ENCODE measurements at regions not wholly inside any gene's neighbourhood (a gene's known extent, or its start where the extent isn't known, plus 50 kb on each side); places are given as distances from the start of the nearest gene placed in this dataset.
"Not testable (repeated sequence)": the region's sequence is repeated elsewhere in the genome, so short reads cannot be mapped to it uniquely, and the experiment has no call there.

GRCh38 chr5:50547303-50547702 is 106.2 kb upstream of the EMB start:
- Histone ChIP-seq H3K36me3 (ENCODE audit: control insufficient read depth, insufficient read depth, low read length) (no peaks in the 10 kb centered on the region), H3K79me2 (no peaks in the 10 kb centered on the region), H3K27me3 (ENCODE audit: control insufficient read depth, insufficient read depth, low read length) (no peaks in the 10 kb centered on the region), H3K4me2 (ENCODE audit: low read length) (no peak overlapping the region), H3K4me1 (no peaks in the 10 kb centered on the region), H2AFZ (no peak overlapping the region), H3K9ac (no peak overlapping the region), H3K4me3 (ENCODE audit: low read depth, low read length) (no peak overlapping the region), H3K27ac (no peak overlapping the region), H3K9me3 (ENCODE audit: control insufficient read depth, low read length) (no peaks in the 10 kb centered on the region)
- TF ChIP-seq CTCF (IDR thresholded peaks at IDR 0.05): no peak

- Histone ChIP-seq H3K4me1 (no peaks in the 10 kb centered on the region), H3K79me2 (no peaks in the 10 kb centered on the region), H3K27me3 (ENCODE audit: control insufficient read depth, insufficient read depth, low read length) (no peaks in the 10 kb centered on the region), H3K4me3 (ENCODE audit: low read depth, low read length) (no peak overlapping the region), H3K36me3 (ENCODE audit: control insufficient read depth, insufficient read depth, low read length) (no peaks in the 10 kb centered on the region), H3K9ac (no peak overlapping the region), H3K27ac (no peak overlapping the region), H3K9me3 (ENCODE audit: control insufficient read depth, low read length) (no peaks in the 10 kb centered on the region), H3K4me2 (ENCODE audit: low read length) (no peak overlapping the region), H2AFZ (no peak overlapping the region)
- no peak for TF ChIP-seq CTCF (IDR thresholded peaks at IDR 0.05)
Observed at GRCh38 chr5:50550267-50550666, 109.2 kb upstream of the EMB start.

- no peak for TF ChIP-seq CTCF (IDR thresholded peaks at IDR 0.05)
- Histone ChIP-seq H3K36me3 (ENCODE audit: control insufficient read depth, insufficient read depth, low read length) (no peaks in the 10 kb centered on the region), H3K27ac (no peak overlapping the region), H3K4me2 (ENCODE audit: low read length) (no peak overlapping the region), H3K4me3 (ENCODE audit: low read depth, low read length) (no peak overlapping the region), H3K9me3 (ENCODE audit: control insufficient read depth, low read length) (no peaks in the 10 kb centered on the region), H3K4me1 (no peaks in the 10 kb centered on the region), H3K9ac (no peak overlapping the region), H3K79me2 (no peaks in the 10 kb centered on the region), H2AFZ (no peak overlapping the region), H3K27me3 (ENCODE audit: control insufficient read depth, insufficient read depth, low read length) (no peaks in the 10 kb centered on the region)
Observed at GRCh38 chr5:50550993-50551392, 109.9 kb upstream of the EMB start.

- Histone ChIP-seq H3K9me3 (ENCODE audit: control insufficient read depth, low read length) (no peaks in the 10 kb centered on the region), H3K4me2 (ENCODE audit: low read length) (no peak overlapping the region), H3K36me3 (ENCODE audit: control insufficient read depth, insufficient read depth, low read length) (no peaks in the 10 kb centered on the region), H3K27me3 (ENCODE audit: control insufficient read depth, insufficient read depth, low read length) (no peaks in the 10 kb centered on the region), H3K4me3 (ENCODE audit: low read depth, low read length) (no peak overlapping the region), H3K4me1 (peaks cover 3% of the 10 kb centered on the region), H3K9ac (no peak overlapping the region), H3K27ac (peak overlapping the region; percentile 21), H3K79me2 (no peaks in the 10 kb centered on the region), H2AFZ (peak overlapping the region; percentile 68)
- no peak for TF ChIP-seq CTCF (IDR thresholded peaks at IDR 0.05)
Observed at GRCh38 chr5:50553560-50553984, 112.5 kb upstream of the EMB start.

GRCh38 chr5:50558640-50559039 is 107.8 kb upstream of the PARP8 start:
- H3K79me2 ChIP-seq; H3K9me3 ChIP-seq (ENCODE audit: control insufficient read depth, low read length); H2AFZ ChIP-seq; H3K27ac ChIP-seq; H3K4me1 ChIP-seq; H3K36me3 ChIP-seq (ENCODE audit: control insufficient read depth, insufficient read depth, low read length); H3K4me2 ChIP-seq (ENCODE audit: low read length); H3K4me3 ChIP-seq (ENCODE audit: low read depth, low read length); H3K9ac ChIP-seq; H3K27me3 ChIP-seq (ENCODE audit: control insufficient read depth, insufficient read depth, low read length): not testable (repeated sequence)
